Fibroblast of pulmonary artery (primary cell): ENCODE measurements at regions not wholly inside any gene's neighbourhood (a gene's known extent, or its start where the extent isn't known, plus 50 kb on each side); places are given as distances from the start of the nearest gene placed in this dataset.

Experiments
- DNase-seq: peaks from one replicate; pipeline ENCODE4 v3.0.0-alpha.2; 2010; ENCODE audit warnings: low read depth
- H3K4me3 ChIP-seq: replicated peaks from 2 replicates; pipeline ENCODE4 v1.5.1; 2011; ENCODE audit warnings: low read depth, mild to moderate bottlenecking, control low read depth, low read length, moderate library complexity
- CTCF ChIP-seq: IDR thresholded peaks from 2 replicates; pipeline ENCODE4 v1.5.1; 2011; ENCODE audit warnings: mild to moderate bottlenecking, control low read depth, low read length, inconsistent platforms; ENCODE audit errors: missing control alignments

GRCh38 chr9:26264709-26265601 lies 586.7 kb upstream of the TUSC1 start:
- DNase-seq = peak; percentile 65
- no peak overlapping the region for H3K4me3 ChIP-seq
- no peak for TF ChIP-seq CTCF

- TF ChIP-seq CTCF = no peak
- no peak overlapping the region for H3K4me3 ChIP-seq
- DNase-seq = no peak
Observed at GRCh38 chr9:26263478-26263877, 585.2 kb upstream of the TUSC1 start.

- no peak overlapping the region for H3K4me3 ChIP-seq
- no peak for TF ChIP-seq CTCF
- DNase-seq = peak; percentile 27
Observed at GRCh38 chr9:26262421-26263107, 584.3 kb upstream of the TUSC1 start.

- H3K4me3 ChIP-seq = no peak overlapping the region
- TF ChIP-seq CTCF = no peak
- DNase-seq = peak; percentile 82
Observed at GRCh38 chr9:26261503-26262330, 583.5 kb upstream of the TUSC1 start.

- DNase-seq = peak; percentile 58
- H3K4me3 ChIP-seq = no peak overlapping the region
- TF ChIP-seq CTCF = no peak
Observed at GRCh38 chr9:26260238-26260637, 582.0 kb upstream of the TUSC1 start.

- H3K4me3 ChIP-seq = no peak overlapping the region
- no peak for TF ChIP-seq CTCF
- DNase-seq = no peak
Observed at GRCh38 chr9:26247861-26248260, 569.6 kb upstream of the TUSC1 start.
